NB4 (cell line): ENCODE measurements at regions not wholly inside any gene's neighbourhood (a gene's known extent, or its start where the extent isn't known, plus 50 kb on each side); places are given as distances from the start of the nearest gene placed in this dataset.
A peak's percentile ranks its signal among the peaks of the same experiment; 100 is the strongest.

Experiments used
- DNase-seq: peaks from one replicate; pipeline ENCODE4 v3.0.0; 2010; ENCODE audit warnings: low read depth
- H3K4me3 ChIP-seq: one replicate; pipeline ENCODE4 v1.5.1; 2011; ENCODE audit warnings: mild to moderate bottlenecking, low read depth, low read length, moderate library complexity
- MYC ChIP-seq: IDR thresholded peaks from 2 replicates; pipeline ENCODE4 v1.6.1; 2011; ENCODE audit warnings: low read depth, low read length
- POLR2A ChIP-seq: IDR thresholded peaks from 2 replicates; pipeline ENCODE4 v1.6.1; 2011; ENCODE audit warnings: mild to moderate bottlenecking; ENCODE audit not compliant: insufficient read length; ENCODE audit errors: extremely low read depth
- TF ChIP-seq, protein P1 (sequence below): IDR thresholded peaks from 2 replicates; pipeline ENCODE4 v1.6.1; 2011; ENCODE audit warnings: low read depth, low read length
- TF ChIP-seq, protein P2 (sequence below): IDR thresholded peaks from one replicate; pipeline ENCODE4 v1.5.1; 2012; ENCODE audit warnings: low read depth, low read length

DNA sequence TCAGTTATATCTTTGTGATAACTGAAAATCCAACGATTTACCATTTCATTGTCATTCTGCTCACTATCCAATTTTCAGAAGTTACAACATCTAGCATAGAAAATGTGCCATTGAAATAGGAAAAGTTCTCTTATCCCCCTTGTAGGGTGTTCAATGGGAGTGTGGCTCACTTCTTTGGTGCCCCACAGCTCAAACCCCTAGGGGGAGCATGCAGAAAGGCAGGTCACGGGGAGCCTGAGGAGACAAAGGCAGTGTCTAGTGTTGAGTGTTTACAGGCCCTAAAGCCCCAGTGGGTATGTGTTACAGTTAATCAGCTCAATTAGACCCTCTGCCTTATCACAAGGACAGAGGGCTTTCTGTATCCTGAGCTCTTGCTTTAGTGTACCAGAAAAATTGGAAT lies 243.4 kb upstream of the GRID2 start:
- no peak overlapping the region for H3K4me3 ChIP-seq
- TF ChIP-seq MYC, result no peak
- DNase-seq, result no peak

DNA sequence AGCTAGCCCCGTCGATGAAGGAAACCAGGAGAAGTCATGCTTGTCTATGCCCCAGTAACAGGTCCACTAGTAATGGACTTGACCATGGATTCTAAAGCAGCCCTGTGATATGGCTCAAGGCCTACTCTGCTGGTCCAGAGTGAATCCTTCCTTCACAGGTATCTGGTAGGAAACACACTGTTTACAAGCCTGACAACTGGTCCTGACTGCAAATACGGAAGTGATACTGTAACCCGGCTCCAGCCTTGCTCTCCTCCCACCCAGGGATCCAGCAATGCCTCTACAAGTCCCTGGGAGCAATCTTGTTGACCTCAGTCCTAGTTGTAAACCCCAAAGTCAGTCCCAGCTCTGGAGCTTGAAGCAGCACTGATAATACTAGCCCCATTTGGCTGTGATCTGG lies 239.2 kb upstream of the GRID2 start:
- no peak overlapping the region for H3K4me3 ChIP-seq
- peak; percentile 2 for DNase-seq
- no peak for TF ChIP-seq MYC
- TF ChIP-seq, protein P1, sequence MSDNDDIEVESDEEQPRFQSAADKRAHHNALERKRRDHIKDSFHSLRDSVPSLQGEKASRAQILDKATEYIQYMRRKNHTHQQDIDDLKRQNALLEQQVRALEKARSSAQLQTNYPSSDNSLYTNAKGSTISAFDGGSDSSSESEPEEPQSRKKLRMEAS, result no peak
- TF ChIP-seq POLR2A, result no peak
- TF ChIP-seq, protein P2, sequence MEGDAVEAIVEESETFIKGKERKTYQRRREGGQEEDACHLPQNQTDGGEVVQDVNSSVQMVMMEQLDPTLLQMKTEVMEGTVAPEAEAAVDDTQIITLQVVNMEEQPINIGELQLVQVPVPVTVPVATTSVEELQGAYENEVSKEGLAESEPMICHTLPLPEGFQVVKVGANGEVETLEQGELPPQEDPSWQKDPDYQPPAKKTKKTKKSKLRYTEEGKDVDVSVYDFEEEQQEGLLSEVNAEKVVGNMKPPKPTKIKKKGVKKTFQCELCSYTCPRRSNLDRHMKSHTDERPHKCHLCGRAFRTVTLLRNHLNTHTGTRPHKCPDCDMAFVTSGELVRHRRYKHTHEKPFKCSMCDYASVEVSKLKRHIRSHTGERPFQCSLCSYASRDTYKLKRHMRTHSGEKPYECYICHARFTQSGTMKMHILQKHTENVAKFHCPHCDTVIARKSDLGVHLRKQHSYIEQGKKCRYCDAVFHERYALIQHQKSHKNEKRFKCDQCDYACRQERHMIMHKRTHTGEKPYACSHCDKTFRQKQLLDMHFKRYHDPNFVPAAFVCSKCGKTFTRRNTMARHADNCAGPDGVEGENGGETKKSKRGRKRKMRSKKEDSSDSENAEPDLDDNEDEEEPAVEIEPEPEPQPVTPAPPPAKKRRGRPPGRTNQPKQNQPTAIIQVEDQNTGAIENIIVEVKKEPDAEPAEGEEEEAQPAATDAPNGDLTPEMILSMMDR, result no peak

DNA sequence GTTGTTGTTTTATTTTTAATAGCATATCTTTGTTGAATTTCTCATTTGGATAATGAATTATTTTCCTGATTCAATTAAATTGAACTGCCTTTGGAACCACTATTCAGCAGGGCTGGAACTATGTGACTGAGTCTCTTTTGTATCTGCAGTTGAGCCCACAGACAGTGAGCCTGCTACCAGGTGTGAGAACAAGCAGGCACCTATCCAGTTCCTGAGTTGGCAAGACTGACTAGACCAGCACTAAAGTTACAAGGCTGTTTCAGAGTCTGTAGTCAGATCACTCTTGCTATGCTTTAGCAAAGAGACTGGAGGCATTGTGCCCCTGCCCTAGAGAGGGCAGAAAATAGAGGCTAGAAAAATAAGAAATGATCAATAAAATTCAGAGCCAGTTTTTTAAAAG lies 237.3 kb upstream of the GRID2 start:
- no peak overlapping the region for H3K4me3 ChIP-seq
- DNase-seq, result no peak
- no peak for TF ChIP-seq POLR2A
- TF ChIP-seq, protein P2, result no peak
- TF ChIP-seq, protein P1, result no peak
- TF ChIP-seq MYC, result no peak

DNA sequence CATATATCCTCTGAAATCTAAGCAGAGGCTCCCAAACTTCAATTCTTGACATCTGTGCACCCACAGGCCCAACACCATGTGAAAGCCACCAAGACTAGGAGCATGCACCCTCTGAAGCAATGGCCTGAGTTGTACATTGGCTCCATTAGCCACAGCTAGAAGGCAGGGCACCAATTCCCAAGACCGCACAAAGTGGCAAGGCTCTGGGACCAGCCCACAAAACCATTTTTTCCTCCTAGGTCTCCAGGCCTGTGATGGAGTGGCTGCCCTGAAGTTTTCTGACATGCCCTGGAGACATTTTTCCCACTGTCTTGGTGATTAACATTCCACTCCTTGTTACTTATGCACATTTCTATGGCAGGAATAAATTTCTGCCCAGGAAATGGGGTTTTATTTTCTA lies 232.2 kb upstream of the GRID2 start:
- TF ChIP-seq POLR2A (no peak), MYC (no peak)
- TF ChIP-seq, protein P2, result no peak
- TF ChIP-seq, protein P1, result no peak
- no peak for DNase-seq

DNA sequence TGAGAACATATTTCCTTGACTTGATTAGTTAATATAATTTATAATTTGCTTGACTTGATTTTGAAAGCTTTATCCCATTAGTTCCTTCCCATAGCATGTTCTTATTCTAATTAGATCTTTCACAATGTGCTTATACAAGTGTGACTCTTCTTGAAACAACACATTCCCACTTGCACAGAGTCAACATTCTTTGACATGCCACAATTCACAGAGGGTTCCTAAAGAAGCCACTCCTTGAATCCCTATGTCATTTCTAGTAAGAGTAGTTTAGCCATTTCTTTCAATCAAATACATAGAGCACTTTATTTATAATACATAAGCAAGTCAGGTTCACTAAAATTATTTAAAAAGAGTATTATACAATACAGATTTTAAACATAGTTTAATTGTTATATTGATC lies 228.9 kb upstream of the GRID2 start:
- H3K4me3 ChIP-seq, result no peak overlapping the region
- TF ChIP-seq, protein P2, result no peak
- TF ChIP-seq, protein P1, result no peak
- TF ChIP-seq MYC, result no peak
- TF ChIP-seq POLR2A, result no peak
- no peak for DNase-seq

More for the DNA sequence above, 232.2 kb upstream of the GRID2 start:
- no peak overlapping the region for H3K4me3 ChIP-seq

DNA sequence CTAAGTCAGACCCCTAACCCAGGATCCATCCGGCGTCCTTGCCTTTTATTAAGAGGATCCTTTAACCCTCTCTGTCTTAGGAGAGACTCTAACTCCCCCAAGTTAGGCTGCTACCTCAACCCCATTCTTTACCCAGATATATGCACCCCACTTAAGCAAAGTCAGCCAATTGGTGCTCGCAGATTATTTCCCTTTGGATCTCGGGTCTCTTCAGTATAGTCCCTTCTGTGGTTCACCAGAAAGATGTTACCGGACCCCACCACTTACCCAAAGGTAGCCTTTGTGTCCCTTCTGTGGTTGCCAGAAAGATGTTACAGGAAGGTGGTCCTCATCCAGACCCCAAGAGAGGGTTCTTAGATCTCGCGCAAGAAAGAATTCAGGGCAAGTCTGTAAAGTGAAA lies 212.9 kb upstream of the GRID2 start:
- no peak for TF ChIP-seq MYC
- TF ChIP-seq, protein P1, result no peak
- no peak for TF ChIP-seq POLR2A
- TF ChIP-seq, protein P2, result no peak
- no peak for DNase-seq
- H3K4me3 ChIP-seq, result no peak overlapping the region
